Epithelial cell of proximal tubule (primary cell): ENCODE measurements at regions not wholly inside any gene's neighbourhood (a gene's known extent, or its start where the extent isn't known, plus 50 kb on each side); places are given as distances from the start of the nearest gene placed in this dataset.

ENCODE experiments used
- DNase-seq: peaks from one replicate; pipeline ENCODE4 v3.0.0-alpha.2; 2011; ENCODE audit warnings: low read depth
- H3K4me3 ChIP-seq: 2 replicates; pipeline ENCODE4 v1.5.1; 2011; ENCODE audit warnings: low read depth, mild to moderate bottlenecking, low read length
- CTCF ChIP-seq: conservative IDR thresholded peaks from 2 replicates; pipeline ENCODE4 v1.5.1; 2012; ENCODE audit warnings: low read depth, mild to moderate bottlenecking, low read length

- no peak overlapping the region for H3K4me3 ChIP-seq
- no peak for DNase-seq
Observed at GRCh38 chr4:81914623-81915022, 442.9 kb upstream of the RASGEF1B start.

GRCh38 chr4:81913427-81913879, 441.7 kb upstream of the RASGEF1B start:
- peak; percentile 78 for TF ChIP-seq CTCF
- no peak for DNase-seq
- H3K4me3 ChIP-seq = no peak overlapping the region

More at GRCh38 chr4:81914623-81915022, 442.9 kb upstream of the RASGEF1B start:
- no peak for TF ChIP-seq CTCF

GRCh38 chr4:81912376-81913030, 440.8 kb upstream of the RASGEF1B start:
- H3K4me3 ChIP-seq = no peak overlapping the region
- no peak for DNase-seq
- no peak for TF ChIP-seq CTCF

- TF ChIP-seq CTCF = no peak
- H3K4me3 ChIP-seq = no peak overlapping the region
- DNase-seq = no peak
Observed at GRCh38 chr4:81906905-81907304, 435.2 kb upstream of the RASGEF1B start.

- DNase-seq = peak; percentile 96
- peak; percentile 8 for TF ChIP-seq CTCF
- H3K4me3 ChIP-seq = no peak overlapping the region
Observed at GRCh38 chr4:81905971-81906370, 434.3 kb upstream of the RASGEF1B start.

GRCh38 chr4:81904121-81904520, 432.4 kb upstream of the RASGEF1B start:
- TF ChIP-seq CTCF = no peak
- DNase-seq = no peak
- H3K4me3 ChIP-seq = no peak overlapping the region

- TF ChIP-seq CTCF = no peak
- DNase-seq = no peak
- H3K4me3 ChIP-seq = no peak overlapping the region
Observed at GRCh38 chr4:81903212-81903611, 431.5 kb upstream of the RASGEF1B start.
